ENCODE measurements at regions not wholly inside any gene's neighbourhood (a gene's known extent, or its start where the extent isn't known, plus 50 kb on each side); places are given as distances from the start of the nearest gene placed in this dataset.

DNA sequence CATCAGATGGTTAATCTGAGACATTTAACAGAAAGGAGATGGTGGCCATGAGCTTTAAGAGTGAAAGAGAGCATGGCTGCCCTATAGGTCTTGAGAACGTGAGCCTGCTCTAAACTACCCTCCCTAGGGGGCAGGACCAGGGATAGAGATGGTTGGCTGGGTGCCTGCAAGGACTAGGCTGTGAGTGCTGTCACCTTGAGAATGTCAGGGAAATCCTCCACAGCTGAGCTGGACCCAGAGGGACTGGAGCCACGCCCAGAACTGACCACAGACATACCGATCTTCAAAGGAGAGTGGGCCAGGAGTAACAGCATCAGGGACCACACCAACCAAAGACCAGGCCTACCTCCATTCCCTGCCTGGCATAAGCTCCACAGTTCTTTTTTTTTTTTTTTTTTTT is 53.6 kb upstream of the UBE2E1 start:
- no peak overlapping the region for H2AFZ ChIP-seq (ENCODE audit: low read length)
- no peak overlapping the region for H3K4me2 ChIP-seq (ENCODE audit: low read depth, low read length, poor library complexity, severe bottlenecking)
- no peaks in the 10 kb centered on the region for H4K20me1 ChIP-seq (ENCODE audit: insufficient read depth, low read length, poor library complexity, severe bottlenecking)
- no peaks in the 10 kb centered on the region for H3K79me2 ChIP-seq (ENCODE audit: insufficient read depth, low read length)
- H3K9me2 ChIP-seq (replicated peaks; ENCODE audit: low read depth, low read length): no peaks in the 10 kb centered on the region
- peaks cover 29% of the 10 kb centered on the region for H3K4me1 ChIP-seq (ENCODE audit: insufficient read depth, low read length, poor library complexity, severe bottlenecking)
- no peaks in the 10 kb centered on the region for H3K9me3 ChIP-seq (ENCODE audit: insufficient read depth, low read depth, low read length)
- no peaks in the 10 kb centered on the region for H3K36me3 ChIP-seq (ENCODE audit: insufficient read depth, low read length)
- no peaks in the 10 kb centered on the region for H3F3A ChIP-seq (ENCODE audit: low read depth)
- H3K27me3 ChIP-seq (ENCODE audit: insufficient read depth, low read length, poor library complexity, severe bottlenecking): no peaks in the 10 kb centered on the region
- H3K4me3 ChIP-seq (ENCODE audit: low read length, poor library complexity, severe bottlenecking): no peak overlapping the region
- no peak overlapping the region for H3K9ac ChIP-seq (ENCODE audit: low read depth, low read length, poor library complexity, severe bottlenecking)
- TF ChIP-seq, protein P1, sequence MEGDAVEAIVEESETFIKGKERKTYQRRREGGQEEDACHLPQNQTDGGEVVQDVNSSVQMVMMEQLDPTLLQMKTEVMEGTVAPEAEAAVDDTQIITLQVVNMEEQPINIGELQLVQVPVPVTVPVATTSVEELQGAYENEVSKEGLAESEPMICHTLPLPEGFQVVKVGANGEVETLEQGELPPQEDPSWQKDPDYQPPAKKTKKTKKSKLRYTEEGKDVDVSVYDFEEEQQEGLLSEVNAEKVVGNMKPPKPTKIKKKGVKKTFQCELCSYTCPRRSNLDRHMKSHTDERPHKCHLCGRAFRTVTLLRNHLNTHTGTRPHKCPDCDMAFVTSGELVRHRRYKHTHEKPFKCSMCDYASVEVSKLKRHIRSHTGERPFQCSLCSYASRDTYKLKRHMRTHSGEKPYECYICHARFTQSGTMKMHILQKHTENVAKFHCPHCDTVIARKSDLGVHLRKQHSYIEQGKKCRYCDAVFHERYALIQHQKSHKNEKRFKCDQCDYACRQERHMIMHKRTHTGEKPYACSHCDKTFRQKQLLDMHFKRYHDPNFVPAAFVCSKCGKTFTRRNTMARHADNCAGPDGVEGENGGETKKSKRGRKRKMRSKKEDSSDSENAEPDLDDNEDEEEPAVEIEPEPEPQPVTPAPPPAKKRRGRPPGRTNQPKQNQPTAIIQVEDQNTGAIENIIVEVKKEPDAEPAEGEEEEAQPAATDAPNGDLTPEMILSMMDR (conservative IDR thresholded peaks at IDR 0.05; ENCODE audit: low read length): no peak
- no peak for TF ChIP-seq EZH2phosphoT487 (IDR thresholded peaks at IDR 0.05; ENCODE audit: borderline replicate concordance)

DNA sequence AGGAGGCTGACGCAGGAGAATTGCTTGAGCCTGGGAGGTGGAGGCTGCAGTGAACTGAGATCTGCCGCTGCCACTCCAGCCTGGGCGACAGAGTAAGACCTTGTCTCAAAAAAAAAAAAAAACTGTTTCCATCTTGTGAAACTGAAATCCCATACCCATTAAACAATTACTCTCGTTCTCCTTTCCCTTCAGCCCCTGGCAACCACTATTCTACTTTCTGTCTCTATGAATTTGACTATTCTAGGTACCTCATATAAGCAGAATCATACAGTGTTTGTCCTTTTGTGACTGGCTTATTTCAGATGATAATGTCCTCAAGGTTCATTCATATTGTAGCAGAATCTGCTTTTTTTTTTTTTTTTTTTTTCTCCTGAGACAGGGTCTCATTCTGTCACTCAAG is 51.5 kb upstream of the UBE2E1 start:
- Histone ChIP-seq H3F3A (ENCODE audit: low read depth) (no peaks in the 10 kb centered on the region), H3K9me2 (replicated peaks; ENCODE audit: low read depth, low read length) (no peaks in the 10 kb centered on the region), H3K79me2 (ENCODE audit: insufficient read depth, low read length) (no peaks in the 10 kb centered on the region), H2AFZ (ENCODE audit: low read length) (no peak overlapping the region), H3K4me1 (ENCODE audit: insufficient read depth, low read length, poor library complexity, severe bottlenecking) (peaks cover 26% of the 10 kb centered on the region), H3K27me3 (ENCODE audit: insufficient read depth, low read length, poor library complexity, severe bottlenecking) (no peaks in the 10 kb centered on the region), H3K4me3 (ENCODE audit: low read length, poor library complexity, severe bottlenecking) (no peak overlapping the region), H4K20me1 (ENCODE audit: insufficient read depth, low read length, poor library complexity, severe bottlenecking) (no peaks in the 10 kb centered on the region), H3K9me3 (ENCODE audit: insufficient read depth, low read depth, low read length) (no peaks in the 10 kb centered on the region), H3K9ac (ENCODE audit: low read depth, low read length, poor library complexity, severe bottlenecking) (no peak overlapping the region), H3K4me2 (ENCODE audit: low read depth, low read length, poor library complexity, severe bottlenecking) (no peak overlapping the region), H3K36me3 (ENCODE audit: insufficient read depth, low read length) (no peaks in the 10 kb centered on the region)
- TF ChIP-seq EZH2phosphoT487 (IDR thresholded peaks at IDR 0.05; ENCODE audit: borderline replicate concordance): no peak
- TF ChIP-seq, protein P1 (conservative IDR thresholded peaks at IDR 0.05; ENCODE audit: low read length): no peak

Measured in Loucy (cell line).